ENCODE measurements at regions not wholly inside any gene's neighbourhood (a gene's known extent, or its start where the extent isn't known, plus 50 kb on each side); places are given as distances from the start of the nearest gene placed in this dataset.

- no peak for DNase-seq
- no peak for TF ChIP-seq POLR2A (IDR thresholded peaks at IDR 0.05)
- no peak for TF ChIP-seq EP300 (IDR thresholded peaks at IDR 0.05; ENCODE audit: low read depth)
- TF ChIP-seq POLR2AphosphoS5 (IDR thresholded peaks at IDR 0.05), result no peak
- TF ChIP-seq CTCF (IDR thresholded peaks at IDR 0.05), result no peak
- intact Hi-C loops (cut with DNase I; ENCODE audit: low total_unique reads) (no loop called here), in situ Hi-C loops (cut with MboI; ENCODE audit: low pct_ligation_motif_present in 1 of 4, low pct_unique_long_range_greater_than_20kb in 1 of 4, low sequenced_read_pairs in 3 of 4) (loop anchor here in 2 of 4 donors (25.0 kb wide), 2 partner anchors 355 to 820 kb away; no protein-coding TSS in a partner anchor)
- H3K4me1 ChIP-seq, result peaks cover 6 to 13% (median 10%) of the 10 kb centered on the region in 4 donors
- H3K4me3 ChIP-seq, result no peak overlapping the region
- WGBS, 2 donors (ENCODE audit: low coverage in 1 of 2), result 83% methylated on average over 2 of the region's 2 CpGs; no CpG with 5 or more reads in 1 of the 2 donors
- H3K27me3 ChIP-seq, result no peaks in the 10 kb centered on the region
- no peak overlapping the region for H3K27ac ChIP-seq
- no peaks in the 10 kb centered on the region for H3K36me3 ChIP-seq
- no peaks in the 10 kb centered on the region for H3K9me3 ChIP-seq
Measured at GRCh38 chr10:44042075-44042770, 342.7 kb downstream of the CXCL12 start.

- no peak for TF ChIP-seq POLR2AphosphoS5 (IDR thresholded peaks at IDR 0.05)
- TF ChIP-seq POLR2A (IDR thresholded peaks at IDR 0.05), result no peak
- no peak for TF ChIP-seq EP300 (IDR thresholded peaks at IDR 0.05; ENCODE audit: low read depth)
- no peak for TF ChIP-seq CTCF (IDR thresholded peaks at IDR 0.05)
- H3K36me3 ChIP-seq, result no peaks in the 10 kb centered on the region
- in situ Hi-C loops (cut with MboI; ENCODE audit: low pct_ligation_motif_present in 1 of 4, low pct_unique_long_range_greater_than_20kb in 1 of 4, low sequenced_read_pairs in 3 of 4) (loop anchor here in 2 of 4 donors (25.0 kb wide), 2 partner anchors 352 to 823 kb away; no protein-coding TSS in a partner anchor), intact Hi-C loops (cut with DNase I; ENCODE audit: low total_unique reads) (no loop called here)
- 67 to 83% methylated on average over 1 to 3 of the region's 3 CpGs for WGBS, 2 donors (ENCODE audit: low coverage in 1 of 2)
- no peak overlapping the region for H3K4me3 ChIP-seq
- no peaks in the 10 kb centered on the region for H3K27me3 ChIP-seq
- no peaks in the 10 kb centered on the region for H3K4me1 ChIP-seq
- no peak overlapping the region for H3K27ac ChIP-seq
- no peaks in the 10 kb centered on the region for H3K9me3 ChIP-seq
- DNase-seq, result no peak
Measured at GRCh38 chr10:44039599-44039998, 345.3 kb downstream of the CXCL12 start.

- in situ Hi-C loops (cut with MboI; ENCODE audit: low pct_ligation_motif_present in 1 of 4, low pct_unique_long_range_greater_than_20kb in 1 of 4, low sequenced_read_pairs in 3 of 4), result loop anchor here in 2 of 4 donors (25.0 kb wide), 2 partner anchors 349 to 826 kb away; no protein-coding TSS in a partner anchor
- Histone ChIP-seq H3K4me1 (no peaks in the 10 kb centered on the region), H3K36me3 (no peaks in the 10 kb centered on the region), H3K9me3 (no peaks in the 10 kb centered on the region), H3K4me3 (no peak overlapping the region), H3K27ac (no peak overlapping the region), H3K27me3 (no peaks in the 10 kb centered on the region)
- intact Hi-C loops (cut with DNase I; ENCODE audit: low total_unique reads), result no loop called here
- no peak for TF ChIP-seq EP300 (IDR thresholded peaks at IDR 0.05; ENCODE audit: low read depth)
- no peak for TF ChIP-seq POLR2A (IDR thresholded peaks at IDR 0.05)
- TF ChIP-seq POLR2AphosphoS5 (IDR thresholded peaks at IDR 0.05), result no peak
- 87% methylated on average over 3 of the region's 3 CpGs; no CpG with 5 or more reads in 1 of the 2 donors for WGBS, 2 donors (ENCODE audit: low coverage in 1 of 2)
- DNase-seq, result no peak
Measured at GRCh38 chr10:44036425-44036824, 348.5 kb downstream of the CXCL12 start.

GRCh38 chr10:44035474-44036197, 349.3 kb downstream of the CXCL12 start:
- no peaks in the 10 kb centered on the region for H3K36me3 ChIP-seq
- intact Hi-C loops (cut with DNase I; ENCODE audit: low total_unique reads) (no loop called here), in situ Hi-C loops (cut with MboI; ENCODE audit: low pct_ligation_motif_present in 1 of 4, low pct_unique_long_range_greater_than_20kb in 1 of 4, low sequenced_read_pairs in 3 of 4) (loop anchor here in 2 of 4 donors (25.0 kb wide), 2 partner anchors 348 to 827 kb away; no protein-coding TSS in a partner anchor)
- 84 to 85% methylated on average over 6 to 8 of the region's 8 CpGs for WGBS, 2 donors (ENCODE audit: low coverage in 1 of 2)
- no peaks in the 10 kb centered on the region for H3K27me3 ChIP-seq
- H3K9me3 ChIP-seq, result no peaks in the 10 kb centered on the region
- no peak overlapping the region for H3K27ac ChIP-seq
- H3K4me1 ChIP-seq, result no peaks in the 10 kb centered on the region
- no peak for TF ChIP-seq EP300 (IDR thresholded peaks at IDR 0.05; ENCODE audit: low read depth)
- TF ChIP-seq POLR2A (IDR thresholded peaks at IDR 0.05), result no peak
- no peak for TF ChIP-seq CTCF (IDR thresholded peaks at IDR 0.05)
- TF ChIP-seq POLR2AphosphoS5 (IDR thresholded peaks at IDR 0.05), result no peak
- no peak overlapping the region for H3K4me3 ChIP-seq
- DNase-seq, result no peak

Data from transverse colon (tissue), 4 donors.